Germinal center (tissue), 1 donor: ENCODE measurements at regions not wholly inside any gene's neighbourhood (a gene's known extent, or its start where the extent isn't known, plus 50 kb on each side); places are given as distances from the start of the nearest gene placed in this dataset.

Experiments
- DNase-seq: peaks from one replicate; pipeline ENCODE4 v3.0.0; 2012; ENCODE audit warnings: mixed read lengths, low spot score

DNA sequence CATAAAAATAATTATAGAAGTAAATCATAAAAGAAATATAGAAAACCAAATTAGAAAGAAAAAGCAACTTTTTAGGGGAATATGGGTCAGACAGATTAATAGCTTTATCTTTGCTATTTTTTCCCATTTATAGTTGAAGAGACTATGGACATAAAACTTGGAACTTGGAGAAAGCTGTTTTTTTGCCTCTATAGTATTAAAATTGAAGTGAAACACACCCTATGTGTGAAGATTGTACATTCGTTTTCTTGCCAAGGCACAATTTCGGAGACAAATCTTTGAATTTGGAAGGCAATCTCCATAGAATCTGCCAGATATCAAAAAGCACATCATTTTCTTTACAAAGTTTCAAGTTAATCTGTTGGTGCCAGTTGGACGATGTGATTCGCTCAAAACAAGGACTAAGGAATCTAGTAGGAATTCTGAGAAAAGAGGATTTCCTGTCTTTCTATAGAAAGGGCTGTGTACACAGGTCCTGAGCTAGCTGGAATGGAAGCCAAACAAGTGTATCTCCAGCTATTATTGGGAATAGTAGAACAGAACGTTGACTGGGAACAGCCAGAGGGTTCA lies 156.3 kb downstream of the SLC7A11 start:
- DNase-seq: no peak

DNA sequence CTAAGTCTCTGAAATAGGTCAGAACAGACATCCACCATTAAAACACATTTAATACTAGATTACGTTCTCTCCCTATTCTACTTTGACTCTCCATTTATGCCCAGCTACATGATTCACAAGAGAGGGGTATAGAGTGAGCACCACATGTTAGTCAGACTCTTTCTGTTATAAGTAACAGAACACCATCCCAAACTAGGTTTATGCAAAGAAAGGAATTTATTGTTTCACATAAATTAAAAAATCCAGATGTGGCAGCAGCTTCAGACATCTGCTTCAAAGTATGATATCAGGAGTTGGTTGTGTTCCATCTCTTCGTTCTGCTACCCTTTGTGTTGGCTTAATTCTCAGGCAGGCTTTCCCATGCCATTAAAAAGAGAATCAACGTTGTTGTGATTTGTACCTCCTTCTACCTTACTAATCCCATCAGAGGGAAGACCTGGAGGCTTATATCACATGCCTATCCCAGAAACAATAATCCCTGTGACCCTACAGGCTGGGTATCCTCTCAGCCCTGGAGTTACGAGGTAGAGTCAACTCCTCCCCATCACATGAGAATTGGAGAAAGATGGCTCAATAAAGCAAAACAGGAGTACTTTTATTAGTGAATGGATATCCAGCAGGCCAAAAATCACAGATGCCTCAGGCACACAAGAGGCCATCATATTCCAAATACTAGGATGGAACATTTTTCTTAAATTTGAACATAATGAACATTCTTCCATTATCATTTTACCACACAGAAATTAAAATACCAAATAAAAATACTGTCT lies 163.2 kb downstream of the SLC7A11 start:
- no peak for DNase-seq

GRCh38 chr4:138078253-138078652 lies 163.9 kb downstream of the SLC7A11 start:
- no peak for DNase-seq

DNA sequence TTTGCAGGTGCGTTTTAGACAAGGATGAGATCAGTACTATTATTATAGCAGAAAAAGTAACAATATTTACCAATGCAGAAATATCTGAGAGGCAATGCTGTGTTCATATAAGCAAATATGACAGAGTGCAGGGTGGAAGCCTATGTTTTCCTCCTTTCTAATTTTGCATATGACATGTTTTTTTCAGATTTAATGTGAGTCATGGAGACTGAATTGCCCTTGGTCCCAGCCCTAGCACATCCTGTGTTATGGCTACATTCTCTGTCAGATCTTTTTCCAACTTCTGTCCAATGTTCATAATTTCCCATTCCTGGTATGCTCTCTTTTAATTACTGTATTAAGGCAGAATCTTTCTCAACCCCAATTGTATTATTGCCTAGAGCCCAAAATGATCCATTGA lies 165.6 kb downstream of the SLC7A11 start:
- no peak for DNase-seq

DNA sequence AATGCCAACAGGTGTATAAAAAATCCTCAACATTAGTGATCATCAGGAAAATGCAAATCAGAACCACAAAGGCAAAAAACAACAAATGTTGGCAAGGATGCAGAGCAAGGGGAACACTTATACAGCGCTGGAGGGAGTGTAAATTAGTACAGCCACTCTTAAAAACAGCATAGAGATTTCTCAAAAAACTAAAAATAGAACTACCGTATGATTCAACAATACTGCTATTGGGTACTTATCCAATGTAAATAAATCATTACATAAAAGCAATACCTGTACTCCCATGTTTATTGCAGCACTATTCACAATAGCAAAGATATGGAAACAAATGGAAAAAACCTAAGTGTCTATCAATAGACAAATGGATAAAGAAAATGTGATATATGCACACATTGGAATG lies 171.3 kb downstream of the SLC7A11 start:
- no peak for DNase-seq

DNA sequence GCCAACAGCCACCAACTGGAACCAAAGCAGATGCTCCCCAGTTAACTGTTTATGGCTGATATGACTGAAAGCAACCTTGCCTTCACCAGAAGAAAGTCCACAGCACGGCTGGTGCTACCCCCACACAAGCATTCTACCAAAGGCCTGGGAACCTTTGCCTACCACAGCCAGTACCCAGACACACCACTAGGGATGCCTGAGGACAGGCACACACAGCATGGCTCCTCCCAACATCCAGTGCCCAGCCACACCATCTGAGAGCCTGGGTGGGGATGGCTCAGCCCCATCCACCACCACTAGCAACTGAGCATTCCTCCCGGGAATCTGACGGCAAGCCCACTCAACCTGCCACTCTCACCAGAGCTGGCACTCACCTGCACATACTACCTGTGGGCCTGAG lies 178.6 kb downstream of the SLC7A11 start:
- peak; percentile 3 for DNase-seq

GRCh38 chr4:138062929-138063328 lies 179.2 kb downstream of the SLC7A11 start:
- DNase-seq: no peak

- no peak for DNase-seq
Observed at GRCh38 chr4:138056541-138056940, 185.6 kb downstream of the SLC7A11 start.

DNA sequence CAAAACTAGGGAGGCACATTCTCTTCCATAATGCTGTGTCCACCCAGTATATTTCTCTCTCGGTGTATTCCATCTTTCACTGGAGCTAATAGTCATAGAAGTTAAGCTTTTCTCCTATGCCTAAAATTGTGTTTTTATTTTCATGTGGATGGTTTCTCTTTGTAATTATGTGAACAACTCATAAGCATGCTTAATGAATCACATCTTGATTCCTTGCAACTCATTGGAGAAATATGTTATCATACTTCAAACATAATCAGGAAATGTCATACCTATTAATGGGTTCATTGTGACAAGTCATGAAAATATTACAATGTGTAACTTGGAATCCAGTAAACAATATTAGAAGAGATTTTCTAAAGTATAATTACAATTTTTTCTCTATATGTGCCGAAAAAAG lies 186.3 kb downstream of the SLC7A11 start:
- no peak for DNase-seq

- no peak for DNase-seq
Observed at GRCh38 chr4:138053641-138054301, 188.4 kb downstream of the SLC7A11 start.

GRCh38 chr4:138052806-138053632 lies 189.1 kb downstream of the SLC7A11 start:
- DNase-seq: no peak

DNA sequence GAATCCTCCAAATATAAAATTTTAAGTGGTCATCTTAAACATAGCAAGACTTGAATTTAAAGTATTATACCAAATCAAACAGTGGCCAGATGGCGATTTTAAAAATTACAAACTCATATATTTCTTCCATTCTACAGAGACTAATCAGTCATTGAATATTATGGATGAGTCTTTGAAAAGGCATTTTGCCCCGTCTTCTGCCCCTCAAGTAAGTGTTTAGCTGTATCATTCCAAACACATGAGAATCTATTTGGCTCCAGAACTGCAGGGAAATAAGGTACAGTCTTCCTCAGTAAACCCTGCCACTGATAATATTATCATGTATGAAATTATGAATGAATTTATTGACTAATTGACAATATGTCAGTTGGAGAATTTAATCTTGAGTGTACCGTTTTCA lies 191.0 kb downstream of the SLC7A11 start:
- no peak for DNase-seq

DNA sequence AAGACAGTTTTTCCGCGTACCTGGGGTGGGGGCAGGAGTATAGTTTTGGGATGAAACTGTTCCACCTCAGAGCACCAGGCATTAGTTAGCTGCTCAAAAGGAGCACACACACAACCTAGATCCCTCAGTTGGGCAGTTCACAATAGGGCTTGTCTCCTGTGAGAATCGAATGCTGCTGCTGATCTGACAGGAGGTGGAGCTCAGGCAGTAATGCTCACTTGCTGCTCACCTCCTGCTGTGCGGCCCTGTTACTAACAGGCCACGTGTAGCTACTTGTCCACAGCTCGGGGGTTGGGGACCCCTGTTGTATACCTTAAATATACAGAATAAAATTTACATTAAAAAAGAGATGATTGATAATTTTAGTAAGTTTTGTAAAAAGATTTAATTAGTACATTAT lies 191.5 kb downstream of the SLC7A11 start:
- DNase-seq: no peak

- no peak for DNase-seq
Observed at GRCh38 chr4:138049355-138049754, 192.8 kb downstream of the SLC7A11 start.

GRCh38 chr4:138047290-138047689 lies 194.9 kb downstream of the SLC7A11 start:
- DNase-seq: no peak

GRCh38 chr4:138045036-138045435 lies 197.1 kb downstream of the SLC7A11 start:
- no peak for DNase-seq

DNA sequence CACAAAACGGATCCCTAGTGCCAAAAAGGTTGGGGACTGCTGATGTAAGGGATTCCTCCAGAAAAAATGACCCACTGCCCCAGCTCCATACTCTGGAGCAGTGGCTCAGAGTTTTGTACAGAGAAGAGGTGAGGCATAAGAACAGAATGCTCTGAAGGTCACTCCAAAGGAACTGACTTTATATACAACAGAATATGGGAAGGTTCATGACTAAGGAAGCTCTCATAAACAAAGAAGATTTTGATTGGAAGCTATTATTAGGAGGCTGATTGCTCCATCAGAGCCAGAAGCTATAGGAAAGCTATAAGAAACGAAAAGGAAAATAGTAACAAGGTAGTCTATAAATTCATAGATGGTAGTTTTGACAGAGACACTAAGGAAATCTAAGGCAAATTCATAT lies 203.1 kb downstream of the SLC7A11 start:
- no peak for DNase-seq

- no peak for DNase-seq
Observed at GRCh38 chr4:138037696-138038095, 204.5 kb downstream of the SLC7A11 start.

- peak; percentile 75 for DNase-seq
Observed at GRCh38 chr4:138035781-138036258, 206.3 kb downstream of the SLC7A11 start.

DNA sequence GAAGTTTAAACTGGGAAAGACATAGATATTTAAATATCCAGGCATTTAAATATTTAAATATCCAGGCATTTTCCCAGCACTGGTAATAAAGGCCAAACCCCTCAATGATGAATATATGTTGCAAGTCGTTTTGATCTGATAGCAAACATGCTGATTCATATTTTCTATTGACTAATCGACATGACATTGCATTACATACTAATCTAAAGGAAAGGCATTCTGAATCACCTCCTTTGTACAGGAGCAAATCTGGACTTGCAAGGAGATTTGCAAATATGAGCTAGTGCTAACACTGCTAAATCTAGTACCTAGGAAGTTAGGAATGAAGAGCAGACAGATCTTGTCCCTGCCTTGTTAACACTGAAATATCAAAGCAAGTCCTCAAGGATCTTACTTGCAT lies 207.3 kb downstream of the SLC7A11 start:
- no peak for DNase-seq

DNA sequence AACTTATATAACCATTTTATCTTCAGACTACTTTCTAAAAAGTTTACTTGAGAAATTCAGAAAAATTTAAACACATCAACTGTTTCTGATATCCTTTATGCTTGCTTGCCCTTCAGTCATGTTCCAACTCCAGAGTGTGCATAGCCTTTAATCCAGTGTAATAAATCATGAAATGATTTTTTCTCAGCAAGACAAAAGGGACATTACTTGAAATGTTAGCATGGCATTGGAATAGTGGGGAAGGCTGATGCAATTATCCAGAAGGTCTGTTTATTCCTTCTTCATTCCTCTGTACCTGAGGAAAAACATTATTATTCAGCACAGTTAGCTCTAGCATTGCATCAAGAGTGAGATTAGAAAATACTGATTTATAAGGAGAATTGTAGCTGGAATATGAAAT lies 209.9 kb downstream of the SLC7A11 start:
- no peak for DNase-seq

DNA sequence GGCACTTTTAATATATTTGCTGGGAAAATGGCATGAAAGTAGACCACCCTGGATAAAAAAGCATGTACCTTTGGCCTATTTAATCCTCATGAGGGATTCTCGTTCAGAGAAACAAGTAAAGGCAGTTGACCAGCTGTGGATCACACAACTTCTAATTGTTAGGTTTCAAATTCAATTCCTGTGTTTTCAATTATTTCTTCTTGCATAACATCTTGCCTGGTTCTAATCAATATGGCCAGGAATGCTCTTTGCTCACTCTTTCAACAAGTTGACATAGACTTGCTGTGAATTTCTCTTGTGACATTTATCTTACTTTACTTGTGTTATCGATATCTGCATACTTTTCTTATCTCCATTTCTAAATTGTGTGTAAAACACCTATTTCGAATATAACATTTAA lies 211.8 kb downstream of the SLC7A11 start:
- no peak for DNase-seq
